ENCODE measurements at regions not wholly inside any gene's neighbourhood (a gene's known extent, or its start where the extent isn't known, plus 50 kb on each side); places are given as distances from the start of the nearest gene placed in this dataset.

DNA sequence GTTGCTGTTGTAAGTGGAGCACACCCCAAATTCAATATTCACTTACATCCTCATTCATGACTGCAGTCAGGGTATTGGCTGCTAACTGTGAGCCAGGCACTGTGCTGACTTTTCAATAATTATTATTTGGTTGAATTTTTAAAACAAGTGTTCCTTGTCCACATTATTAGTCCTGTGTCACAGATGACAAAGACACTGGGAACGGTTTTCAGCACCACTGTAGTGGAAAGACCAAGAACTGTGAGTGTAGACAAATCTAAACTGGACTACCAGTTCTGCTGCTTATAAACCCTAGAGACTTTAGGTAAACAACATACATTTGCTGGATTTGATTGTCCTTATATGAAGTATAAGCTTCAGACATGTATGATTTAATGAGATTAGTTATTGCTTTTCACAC lies 197.7 kb upstream of the ROBO2 start:
- no peak for DNase-seq

DNA sequence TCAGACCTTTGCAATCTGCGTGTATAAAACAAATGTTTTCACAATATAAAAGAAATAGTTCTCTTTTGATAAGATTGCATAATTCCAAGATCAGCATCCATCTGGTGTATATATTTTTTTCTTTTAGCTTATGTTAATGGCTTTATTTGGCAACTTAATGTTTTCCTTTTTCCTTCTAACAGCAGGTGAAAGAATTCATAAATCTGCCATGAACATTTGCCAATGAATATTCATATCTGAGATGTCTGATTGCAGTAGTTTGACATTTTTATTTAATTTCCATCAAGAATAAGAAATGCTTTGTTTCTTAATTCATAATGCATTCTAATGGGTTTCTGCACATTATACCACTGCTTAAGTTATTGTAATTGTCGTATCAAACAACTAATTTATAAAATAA lies 184.4 kb upstream of the ROBO2 start:
- no peak for DNase-seq

GRCh38 chr3:76859596-76859995 lies 180.3 kb upstream of the ROBO2 start:
- DNase-seq: no peak

DNA sequence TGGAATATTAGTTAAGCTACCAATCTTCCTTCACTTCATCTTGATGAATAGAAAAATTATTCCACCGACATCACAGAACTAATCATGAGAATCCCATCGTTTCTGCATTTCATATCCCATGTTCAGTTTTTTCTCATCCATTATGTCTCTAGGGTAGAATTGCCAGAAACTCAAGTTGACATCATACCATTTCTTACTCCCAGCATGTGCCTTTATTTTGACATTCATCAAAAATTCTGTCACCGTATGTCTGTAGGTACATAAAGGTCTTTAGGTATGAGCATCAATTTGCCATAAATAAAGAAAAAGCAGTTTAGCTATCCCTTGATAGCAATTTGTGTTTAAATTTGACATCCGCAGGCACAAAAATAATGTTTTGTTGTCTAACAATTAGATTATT lies 175.5 kb upstream of the ROBO2 start:
- DNase-seq: no peak

GRCh38 chr3:76866729-76867408 lies 173.0 kb upstream of the ROBO2 start:
- DNase-seq: no peak

DNA sequence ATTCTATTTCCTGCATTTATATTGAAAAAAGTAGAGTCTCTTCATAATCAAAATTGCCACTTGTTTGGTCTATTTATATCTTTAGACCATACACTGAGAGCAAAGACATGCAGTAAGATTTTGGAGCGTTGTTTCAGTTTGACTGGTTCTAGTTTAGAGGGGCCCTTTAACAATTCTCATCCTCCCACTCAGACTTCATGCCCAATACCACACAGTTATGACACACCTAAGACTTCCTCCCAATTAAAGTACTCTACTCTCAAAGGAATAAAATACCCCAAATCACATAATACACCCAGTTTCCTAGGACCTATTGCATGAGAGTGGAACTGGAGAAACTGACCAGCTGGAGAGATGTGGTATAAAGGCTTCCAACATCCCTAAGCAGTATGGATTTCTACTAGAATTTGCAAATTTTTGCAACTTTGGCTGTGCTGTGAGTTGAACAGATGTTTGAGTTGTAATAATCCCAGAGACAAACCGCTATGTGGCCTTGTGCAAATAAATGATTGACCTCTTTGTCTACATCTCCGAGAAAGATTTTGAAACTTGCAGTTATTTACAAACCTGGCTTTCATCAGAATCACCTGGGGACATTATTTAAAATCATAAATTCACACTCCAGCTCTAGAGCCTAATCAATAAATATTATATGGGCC lies 170.0 kb upstream of the ROBO2 start:
- DNase-seq: no peak

DNA sequence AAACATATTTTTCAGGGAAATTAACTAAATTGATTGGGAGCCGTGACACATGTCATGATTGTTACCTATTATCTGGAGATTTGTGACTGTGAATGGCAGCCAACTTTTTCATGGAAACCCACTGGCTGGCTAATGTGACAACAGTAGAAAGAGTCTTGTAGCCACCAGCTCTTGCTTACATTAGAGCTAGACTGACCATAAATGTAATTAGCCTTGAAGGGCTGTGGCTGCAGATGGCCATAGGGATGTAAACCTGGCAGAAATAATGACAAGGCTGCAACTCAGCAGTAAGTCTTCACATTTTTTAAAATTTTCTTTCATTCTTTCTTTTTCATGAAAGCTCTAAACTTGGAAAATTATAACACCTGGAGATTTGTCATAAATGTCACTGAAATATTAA lies 168.2 kb upstream of the ROBO2 start:
- no peak for DNase-seq

DNA sequence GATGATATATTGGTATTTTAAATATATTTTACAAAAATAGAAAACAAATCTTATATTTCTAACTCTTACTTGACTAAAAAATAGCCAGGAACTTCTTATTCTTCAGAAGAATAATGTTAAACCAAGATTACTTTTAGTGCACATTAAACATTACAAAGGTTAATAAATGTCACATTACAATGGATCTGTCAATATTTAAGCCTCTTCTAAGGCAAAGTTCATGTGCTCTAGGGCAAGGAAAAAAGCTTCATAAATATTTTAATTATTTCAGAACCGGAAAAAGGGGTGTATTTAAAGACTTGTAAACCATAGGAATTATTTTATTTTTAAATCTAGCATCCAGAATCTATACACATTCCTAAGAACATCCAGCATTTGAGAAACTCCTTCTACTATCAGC lies 166.9 kb upstream of the ROBO2 start:
- no peak for DNase-seq

- no peak for DNase-seq
Observed at GRCh38 chr3:76873532-76874242, 166.2 kb upstream of the ROBO2 start.

- DNase-seq: no peak
Observed at GRCh38 chr3:76879959-76880358, 159.9 kb upstream of the ROBO2 start.

GRCh38 chr3:76886761-76887500 lies 153.0 kb upstream of the ROBO2 start:
- no peak for DNase-seq

GRCh38 chr3:76888856-76889255 lies 151.0 kb upstream of the ROBO2 start:
- no peak for DNase-seq

GRCh38 chr3:76889911-76890310 lies 150.0 kb upstream of the ROBO2 start:
- no peak for DNase-seq

- no peak for DNase-seq
Observed at GRCh38 chr3:76897076-76897475, 142.8 kb upstream of the ROBO2 start.

GRCh38 chr3:76900596-76900995 lies 139.3 kb upstream of the ROBO2 start:
- no peak for DNase-seq

GRCh38 chr3:76908156-76908555 lies 131.7 kb upstream of the ROBO2 start:
- no peak for DNase-seq

DNA sequence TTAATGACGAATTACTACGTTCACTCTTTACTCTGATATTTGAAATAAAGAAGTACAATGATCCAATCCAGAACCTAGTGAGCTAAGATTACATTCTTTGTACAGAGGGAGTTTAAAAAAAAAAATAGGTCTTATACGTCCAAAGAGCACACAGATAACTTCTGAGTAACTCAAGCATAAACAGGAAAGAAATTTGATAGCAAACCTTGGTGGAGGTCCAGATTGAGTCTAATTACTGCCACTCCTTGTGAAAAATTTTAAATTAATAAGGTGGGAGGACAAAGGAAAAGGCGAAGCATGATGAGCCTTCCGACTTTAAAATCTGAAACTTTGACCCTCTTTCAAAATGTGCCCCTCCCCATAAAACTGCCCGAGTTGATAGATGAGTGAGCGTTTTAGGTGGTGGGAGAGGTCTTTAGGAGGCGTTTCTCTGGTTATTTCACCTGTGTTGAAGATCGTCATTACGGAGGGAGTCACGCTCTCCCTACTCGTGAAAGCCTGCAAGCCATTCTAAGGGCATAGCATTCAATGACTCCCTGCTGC lies 127.0 kb upstream of the ROBO2 start:
- no peak for DNase-seq

DNA sequence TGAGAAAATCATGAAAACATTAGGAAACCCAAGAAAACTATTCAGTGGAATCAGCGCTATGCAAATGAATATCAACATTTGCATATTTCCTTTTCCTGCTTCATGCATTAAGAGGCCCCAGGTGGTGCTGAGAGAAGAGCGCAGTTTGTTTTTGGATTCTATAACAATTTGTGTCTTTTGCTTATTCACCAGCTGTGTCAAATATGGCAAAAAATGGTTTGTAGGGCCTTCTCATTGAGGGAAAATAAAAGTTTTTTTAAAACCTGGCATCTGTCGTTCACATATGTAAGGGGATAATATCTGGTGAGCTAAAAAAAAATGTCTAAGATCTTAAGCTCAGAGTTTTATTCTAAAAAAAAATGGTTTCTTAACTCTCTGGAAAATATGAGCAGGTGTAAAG lies 122.5 kb upstream of the ROBO2 start:
- DNase-seq: no peak

GRCh38 chr3:76920511-76920910 lies 119.4 kb upstream of the ROBO2 start:
- no peak for DNase-seq

DNA sequence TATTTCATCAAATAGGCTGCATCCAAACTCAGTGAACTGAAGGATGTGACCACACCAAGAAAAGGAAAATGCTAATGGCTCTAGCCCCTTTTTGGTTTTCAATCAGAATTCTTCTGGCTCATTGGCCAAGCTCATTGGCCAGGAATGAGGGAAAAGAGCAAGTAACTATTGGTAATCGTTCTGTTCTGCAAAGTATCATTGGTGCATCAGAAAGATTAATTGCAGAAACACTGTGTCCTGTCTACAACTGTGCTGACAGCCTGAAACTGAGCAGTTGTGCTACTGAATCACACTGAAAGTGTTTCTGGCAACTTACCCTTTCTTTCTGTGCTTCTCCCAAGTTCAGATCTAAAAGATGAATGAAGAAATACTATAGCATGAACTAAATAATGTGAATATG lies 116.4 kb upstream of the ROBO2 start:
- DNase-seq: no peak

DNA sequence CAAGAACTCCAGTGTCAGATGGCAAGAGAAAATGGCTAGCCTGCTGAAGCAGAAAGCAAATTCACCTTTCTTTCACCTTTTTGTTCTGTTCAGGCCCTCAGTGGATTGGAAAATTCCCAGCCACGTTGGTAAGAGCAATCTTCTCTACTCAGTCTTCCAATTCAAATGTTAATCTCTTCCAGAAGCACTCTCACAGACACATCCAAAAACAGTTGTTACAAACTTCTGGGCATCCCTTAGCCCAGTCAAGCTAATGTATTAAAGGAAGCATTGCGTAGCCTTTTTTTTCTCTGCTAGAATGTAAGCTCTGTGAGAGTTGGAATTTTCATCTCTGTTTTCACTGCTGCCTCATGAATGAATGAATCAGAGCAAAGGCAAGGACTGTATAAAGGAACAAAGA lies 109.2 kb upstream of the ROBO2 start:
- no peak for DNase-seq

DNA sequence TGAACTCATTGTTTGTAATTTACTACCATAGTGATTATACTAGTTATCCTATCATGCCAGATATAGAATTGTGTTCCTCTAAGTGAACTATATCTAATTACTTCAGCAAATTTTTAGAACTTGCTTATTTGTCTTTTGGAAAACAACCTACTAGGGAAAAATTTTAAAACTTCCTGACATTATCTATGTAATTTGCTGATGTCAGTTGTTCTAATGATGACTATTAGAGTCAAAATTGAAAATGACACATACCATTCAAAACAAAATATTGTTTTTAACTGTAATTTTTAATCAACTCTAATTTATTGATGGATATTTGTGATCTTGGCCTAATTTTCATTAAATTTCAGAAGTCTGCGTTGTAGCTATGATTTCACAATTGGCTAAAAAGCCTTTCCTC lies 106.7 kb upstream of the ROBO2 start:
- no peak for DNase-seq

- DNase-seq: no peak
Observed at GRCh38 chr3:76938962-76939361, 100.9 kb upstream of the ROBO2 start.

All from NCI-H1694 treated with DMSO at 0.1 percent for 48 hours (cell line).